HTR-8/SVneo (cell line): ENCODE measurements at regions not wholly inside any gene's neighbourhood (a gene's known extent, or its start where the extent isn't known, plus 50 kb on each side); places are given as distances from the start of the nearest gene placed in this dataset.

ENCODE experiments used
- DNase-seq: peaks from one replicate; pipeline ENCODE4 v3.0.0; 2011; ENCODE audit warnings: low spot score, mixed read lengths; ENCODE audit not compliant: insufficient read length
- FAIRE-seq: peaks from 2 replicates; lab custom pipeline; 2011; peaks lifted over from hg19 to GRCh38; lab: Jason Lieb, UNC

DNA sequence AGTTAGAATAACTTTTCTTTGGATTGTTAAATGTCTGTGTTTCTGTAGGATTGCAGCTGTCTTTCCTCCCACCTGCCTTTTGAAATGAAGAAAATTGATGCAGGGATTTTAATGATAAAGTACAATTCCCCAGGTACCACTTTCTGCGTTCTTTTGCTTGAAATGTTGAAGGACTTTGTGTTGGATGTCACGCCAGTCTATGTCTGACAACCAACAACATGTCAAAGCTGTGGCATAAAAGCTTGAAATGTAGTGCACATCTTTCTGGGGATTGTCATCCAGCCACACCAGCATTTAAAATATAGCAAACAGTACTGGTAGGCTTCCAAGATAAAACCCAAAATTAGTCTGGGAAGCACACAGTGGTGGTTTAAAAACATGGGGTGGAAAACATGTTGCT is 381.4 kb downstream of the TMEM161B start:
- DNase-seq (no peak), FAIRE-seq (no peak)

DNA sequence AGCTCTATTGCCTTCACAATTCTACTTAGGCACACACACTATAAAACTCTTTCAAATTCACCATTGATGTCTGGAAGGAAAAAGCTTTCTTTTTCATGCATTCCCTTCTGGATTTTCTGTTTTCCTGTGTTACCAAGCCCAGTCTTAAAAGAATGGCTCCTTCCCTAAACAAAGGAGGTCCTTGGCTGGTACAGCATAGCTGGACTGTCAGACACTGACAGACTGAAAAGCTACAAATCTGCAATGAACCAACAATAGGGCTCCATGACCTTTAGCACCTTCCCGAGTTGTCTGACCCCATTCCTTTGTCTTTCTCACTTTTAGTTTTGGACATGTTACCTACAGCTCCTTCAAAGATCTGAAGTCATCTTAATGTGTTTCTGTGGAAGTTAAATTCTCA is 382.5 kb downstream of the TMEM161B start:
- DNase-seq = no peak
- FAIRE-seq = no peak

DNA sequence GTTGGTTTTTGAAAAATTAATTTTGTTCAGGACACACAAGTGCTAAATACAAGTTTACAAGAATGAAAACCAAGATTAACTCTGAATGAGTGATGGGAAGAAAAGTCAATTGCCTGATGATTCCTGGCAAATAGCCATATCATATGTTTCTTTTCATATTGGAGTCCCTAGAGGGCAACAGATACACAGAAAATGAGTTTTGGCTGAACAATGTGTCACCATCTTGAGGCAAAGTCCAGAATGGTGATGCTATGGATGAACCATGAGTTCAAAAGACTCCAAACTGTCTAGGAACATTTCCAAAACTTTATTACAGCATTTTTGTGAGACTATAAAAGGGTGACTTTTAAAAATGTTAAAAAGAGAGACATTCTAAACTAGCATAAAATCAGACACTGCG is 382.9 kb downstream of the TMEM161B start:
- DNase-seq (no peak), FAIRE-seq (no peak)

DNA sequence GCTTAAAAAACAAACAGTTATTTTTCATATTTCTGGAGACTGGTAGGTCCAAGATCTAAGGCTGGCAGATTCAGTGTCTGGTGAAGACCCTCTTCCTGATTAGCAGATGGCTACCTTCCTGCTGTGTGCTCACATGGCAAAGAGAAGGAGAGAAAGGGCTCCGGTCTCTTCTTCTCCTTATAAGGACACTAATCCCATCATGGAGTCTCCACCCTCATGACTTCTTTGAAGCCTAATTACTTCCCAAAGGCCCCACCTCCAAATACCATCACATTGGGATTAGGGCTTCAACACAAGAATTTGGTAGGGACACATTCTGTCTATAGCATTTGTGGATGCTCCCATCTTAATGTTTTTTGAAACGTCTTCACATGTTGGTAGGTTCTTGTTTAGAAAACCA is 391.1 kb downstream of the TMEM161B start:
- FAIRE-seq = no peak
- no peak for DNase-seq

DNA sequence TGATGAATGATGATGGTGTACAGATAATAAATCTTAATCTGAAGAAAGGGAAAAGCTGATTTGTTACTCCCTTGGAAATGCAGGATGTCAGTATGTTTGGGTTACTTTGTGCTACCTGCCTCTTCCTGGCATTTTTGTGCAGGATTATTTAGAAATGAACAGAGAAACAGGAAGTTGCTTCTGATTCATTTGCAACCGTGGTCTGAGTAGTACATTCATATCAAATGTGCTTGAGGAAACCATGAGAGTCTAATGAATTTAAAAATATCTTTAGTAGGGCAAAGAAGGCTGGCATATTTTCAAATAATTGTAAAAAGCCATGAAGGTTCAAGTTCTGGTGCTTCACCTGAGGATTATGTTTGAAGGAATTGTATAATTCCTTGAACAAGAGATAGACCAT is 391.6 kb downstream of the TMEM161B start:
- FAIRE-seq = no peak
- DNase-seq = no peak

DNA sequence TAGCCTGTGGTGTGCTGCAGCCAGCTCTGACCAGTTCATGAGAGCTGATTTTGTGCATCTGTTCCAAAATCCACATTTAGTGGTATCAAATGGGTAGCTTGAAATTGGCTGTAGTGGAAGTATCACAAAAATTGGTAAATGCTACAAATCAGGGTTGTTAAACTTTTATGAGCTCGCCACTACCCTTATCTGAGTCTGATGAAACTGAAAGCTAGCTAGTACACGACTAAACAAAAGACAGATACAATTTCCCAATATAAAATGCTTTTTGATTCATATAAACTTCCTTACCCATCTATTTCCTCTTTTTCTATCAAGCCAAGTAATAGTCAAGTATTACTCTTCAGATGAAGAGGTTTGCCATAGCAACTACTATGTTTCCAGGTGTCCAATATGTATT is 392.0 kb downstream of the TMEM161B start:
- DNase-seq = no peak
- no peak for FAIRE-seq

DNA sequence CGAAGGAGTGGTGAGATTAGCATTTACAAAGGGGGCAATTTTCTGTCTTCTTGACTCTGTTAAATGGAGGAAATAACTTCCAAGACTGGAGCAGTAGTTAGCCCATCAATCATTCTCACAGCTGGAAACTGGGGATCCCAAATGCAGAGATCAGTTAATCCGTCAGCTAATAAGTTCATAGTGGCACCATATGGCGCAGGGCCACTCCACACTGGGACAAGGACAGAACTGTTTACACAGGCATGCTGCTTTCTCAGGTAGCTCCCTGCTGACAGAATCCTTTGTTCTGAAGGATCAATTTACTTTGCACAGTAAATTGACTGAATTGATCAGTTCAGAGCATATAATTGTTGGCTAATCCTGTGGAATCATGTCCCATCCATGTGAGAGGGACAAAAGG is 395.7 kb downstream of the TMEM161B start:
- no peak for DNase-seq
- no peak for FAIRE-seq

DNA sequence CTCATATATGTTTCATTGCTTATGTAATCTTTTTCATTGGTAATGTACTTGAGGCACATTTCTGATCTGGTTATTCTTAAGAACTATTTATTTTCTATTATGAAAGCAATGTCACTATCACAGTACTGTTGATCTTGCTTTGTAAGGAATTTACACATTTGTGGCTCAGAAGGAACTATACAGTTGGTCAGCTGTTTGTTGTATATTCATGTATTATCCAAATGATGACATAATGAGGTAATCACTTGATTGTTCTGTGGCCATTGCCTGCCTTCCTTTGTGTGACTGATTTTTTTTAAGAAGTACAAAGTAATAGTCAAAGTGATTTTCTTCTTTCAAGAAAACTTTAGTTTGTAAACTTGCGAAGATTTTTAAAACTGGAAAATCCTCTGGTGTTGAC is 399.9 kb downstream of the TMEM161B start:
- FAIRE-seq = no peak
- DNase-seq = no peak

DNA sequence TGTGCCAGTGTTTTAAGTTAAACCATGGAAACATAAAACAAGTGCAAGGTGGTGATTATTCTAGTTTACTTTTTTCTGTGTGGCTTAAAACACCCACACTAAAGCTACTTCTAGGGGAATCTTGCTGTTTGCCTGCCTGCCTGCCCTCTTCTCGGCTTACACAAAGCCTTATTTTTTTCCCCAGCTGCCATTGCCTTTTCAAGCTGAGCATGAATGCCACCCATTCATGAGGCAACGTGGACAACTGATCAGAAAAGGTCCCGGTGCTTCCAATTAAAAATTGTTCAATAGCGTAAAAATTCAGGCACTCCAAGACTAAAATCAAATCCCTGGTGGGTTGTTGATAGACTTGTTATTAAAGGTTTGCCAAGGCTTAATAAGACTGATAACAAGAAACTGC is 401.4 kb downstream of the TMEM161B start:
- no peak for DNase-seq
- FAIRE-seq = no peak

DNA sequence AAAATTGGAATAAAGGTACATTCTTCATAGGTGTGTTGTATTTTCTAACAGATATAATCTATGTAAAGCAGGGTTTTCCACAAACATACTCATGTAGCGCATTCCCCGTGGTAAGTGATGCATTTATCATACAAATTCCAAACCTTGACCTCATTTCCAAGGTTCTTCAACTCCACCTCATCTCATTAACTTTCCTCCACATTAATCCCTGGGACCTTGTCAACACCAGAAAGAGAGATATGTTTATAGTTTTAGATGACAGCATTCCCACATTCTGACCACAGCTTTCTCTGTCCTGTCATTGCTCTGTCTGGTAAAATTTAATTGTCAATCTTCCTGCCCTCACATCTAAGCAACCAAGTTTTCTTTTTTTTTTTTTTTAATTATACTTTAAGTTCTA is 415.1 kb downstream of the TMEM161B start:
- FAIRE-seq (no peak), DNase-seq (no peak)

DNA sequence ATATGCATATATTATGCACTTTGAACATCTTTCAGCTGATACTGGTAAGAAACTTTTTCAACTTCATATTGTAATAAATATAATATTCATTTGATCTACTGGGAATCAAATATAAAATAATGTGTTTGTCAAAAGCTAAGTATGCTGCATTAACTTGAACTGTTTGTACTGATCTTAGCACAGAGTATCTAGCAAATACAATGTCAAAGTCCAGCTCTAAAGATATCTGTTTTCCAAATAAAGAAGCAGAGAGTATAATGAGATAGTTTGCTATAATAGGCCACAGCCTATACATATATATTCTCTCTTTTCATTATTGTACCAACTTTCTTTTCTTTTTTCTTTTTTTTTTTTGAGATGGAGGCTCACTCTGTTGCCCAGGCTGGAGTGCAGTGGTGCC is 417.0 kb downstream of the TMEM161B start:
- no peak for FAIRE-seq

DNA sequence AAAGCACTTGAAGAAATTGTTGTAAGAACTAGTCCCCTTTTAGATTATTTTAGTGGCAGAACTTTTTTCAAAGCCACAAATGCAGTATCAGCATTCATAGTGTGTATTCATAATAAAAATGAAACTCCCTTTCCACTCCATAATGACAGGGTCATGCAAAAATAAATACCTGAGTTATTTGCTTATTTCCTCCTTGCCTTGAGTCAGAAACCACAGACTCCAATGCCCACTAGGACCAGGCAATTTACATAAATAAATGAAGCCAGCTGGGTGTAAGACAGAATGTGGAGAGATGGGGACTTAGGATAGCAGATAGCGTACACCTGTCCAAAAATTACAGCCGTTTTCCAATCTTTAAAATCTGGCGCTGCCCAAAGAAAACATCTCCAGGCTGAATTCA is 417.8 kb downstream of the TMEM161B start:
- FAIRE-seq (no peak), DNase-seq (no peak)

More for the DNA sequence above, 417.0 kb downstream of the TMEM161B start:
- DNase-seq = no peak

DNA sequence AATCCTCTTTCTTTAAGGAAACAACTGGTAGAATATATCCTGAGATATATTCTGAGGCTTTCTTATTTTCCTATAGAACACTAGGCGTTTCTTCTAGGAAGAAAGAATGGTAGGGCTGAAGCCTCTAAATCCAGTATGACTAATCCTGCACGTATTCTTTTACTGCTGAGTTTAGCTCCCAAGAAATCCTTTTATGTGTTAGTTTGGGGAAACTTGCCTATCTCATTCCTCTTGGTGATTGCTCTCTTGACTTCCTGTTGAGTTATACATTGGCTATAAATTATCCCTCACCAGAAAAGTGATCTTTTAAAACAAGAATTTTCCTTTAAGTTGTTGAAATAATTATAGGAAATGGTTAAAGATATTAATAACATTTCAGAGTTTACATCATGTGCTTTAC is 422.9 kb downstream of the TMEM161B start:
- no peak for DNase-seq

DNA sequence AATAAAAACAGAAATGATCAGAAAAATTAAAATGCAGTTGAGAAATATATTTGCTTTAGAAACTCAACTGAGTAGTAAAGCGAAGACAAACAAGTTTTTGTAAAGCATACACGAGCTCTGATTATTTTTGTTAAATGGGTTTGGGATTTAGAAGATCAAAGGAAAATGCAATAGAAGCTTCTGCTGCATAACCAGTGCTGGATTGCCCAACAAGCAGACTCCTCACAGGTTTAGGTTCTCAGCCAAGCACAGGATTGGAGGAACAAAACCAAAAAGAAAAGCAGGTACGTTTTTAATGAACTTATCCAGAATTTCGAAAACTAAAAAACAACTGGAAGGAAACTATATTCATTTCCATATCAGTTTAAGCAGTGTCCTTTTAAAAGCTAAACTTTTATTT is 423.8 kb downstream of the TMEM161B start:
- FAIRE-seq (no peak), DNase-seq (no peak)

More for the DNA sequence above, 422.9 kb downstream of the TMEM161B start:
- FAIRE-seq = no peak

DNA sequence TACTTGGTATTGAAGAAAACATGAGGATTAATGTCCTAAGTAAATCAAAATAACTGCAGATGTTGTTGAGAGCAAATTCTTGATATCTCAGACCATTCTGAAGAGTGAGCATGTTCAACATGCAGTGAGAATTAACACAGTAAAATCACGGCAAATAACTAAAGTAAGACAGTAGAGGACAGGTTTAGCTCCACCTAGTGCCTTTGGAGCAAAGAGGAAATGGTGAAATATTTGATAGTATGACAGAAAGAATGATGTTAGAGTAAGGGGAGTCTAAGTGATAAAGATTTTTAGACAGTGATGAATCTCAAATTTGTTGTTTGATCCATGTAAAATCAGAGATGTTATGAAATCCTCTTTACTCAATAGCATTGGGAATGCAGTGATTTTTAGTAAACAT is 424.2 kb downstream of the TMEM161B start:
- DNase-seq (no peak), FAIRE-seq (no peak)

DNA sequence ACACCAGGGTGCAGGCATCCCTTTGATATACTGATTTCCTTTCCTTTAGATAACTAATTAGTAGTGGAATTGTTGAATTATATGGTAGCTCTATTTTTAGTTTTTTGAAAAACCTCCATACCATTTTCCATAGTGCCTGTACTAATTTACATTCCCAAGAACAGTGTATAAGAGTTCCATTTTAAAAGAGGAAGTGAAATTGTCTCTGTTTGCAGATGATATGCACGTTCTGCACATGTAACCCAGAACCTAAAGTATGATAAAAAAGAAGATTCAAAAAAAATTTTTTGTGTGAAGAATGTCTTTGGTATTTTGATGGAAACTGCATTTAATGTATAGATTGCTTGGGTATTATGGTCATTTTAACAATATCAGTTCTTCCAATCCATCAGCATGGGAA is 424.0 kb upstream of the CCNH start:
- DNase-seq = no peak
- no peak for FAIRE-seq

DNA sequence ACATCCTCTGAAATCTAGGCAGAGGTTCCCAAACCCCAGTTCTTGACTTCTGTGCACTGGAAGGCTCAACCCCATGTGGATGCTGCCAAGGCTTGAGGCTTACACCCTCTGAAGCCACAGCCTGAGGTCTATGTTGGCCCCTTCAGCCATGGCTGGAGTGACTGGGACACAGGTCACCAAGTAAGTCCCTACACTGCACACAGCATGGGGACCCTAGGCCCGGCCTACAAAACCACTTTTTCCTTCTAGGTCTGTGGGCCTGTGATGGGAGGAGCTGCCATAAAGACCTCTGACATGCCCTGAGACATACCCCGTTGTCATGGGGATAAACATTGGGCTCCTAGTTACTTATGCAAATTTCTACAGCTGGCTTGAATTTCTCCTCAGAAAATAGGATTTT is 418.8 kb upstream of the CCNH start:
- DNase-seq (no peak), FAIRE-seq (no peak)

DNA sequence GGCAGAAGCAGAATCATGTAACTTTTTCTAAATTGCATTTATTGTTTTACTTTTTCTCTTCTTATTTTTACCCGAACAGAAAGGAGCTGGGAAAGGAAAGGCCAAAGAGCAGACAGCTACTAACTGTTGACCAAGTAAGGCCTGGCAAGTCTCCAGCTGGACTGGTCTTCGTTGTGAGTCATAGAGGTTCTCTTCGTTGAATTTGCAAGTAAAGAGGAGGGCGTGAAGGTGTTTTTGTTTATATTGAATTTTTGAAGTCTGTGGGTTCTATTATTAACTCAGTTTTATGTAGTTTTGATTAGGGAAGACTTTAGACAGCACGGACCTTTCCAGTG is 416.5 kb upstream of the CCNH start:
- FAIRE-seq (no peak), DNase-seq (no peak)

DNA sequence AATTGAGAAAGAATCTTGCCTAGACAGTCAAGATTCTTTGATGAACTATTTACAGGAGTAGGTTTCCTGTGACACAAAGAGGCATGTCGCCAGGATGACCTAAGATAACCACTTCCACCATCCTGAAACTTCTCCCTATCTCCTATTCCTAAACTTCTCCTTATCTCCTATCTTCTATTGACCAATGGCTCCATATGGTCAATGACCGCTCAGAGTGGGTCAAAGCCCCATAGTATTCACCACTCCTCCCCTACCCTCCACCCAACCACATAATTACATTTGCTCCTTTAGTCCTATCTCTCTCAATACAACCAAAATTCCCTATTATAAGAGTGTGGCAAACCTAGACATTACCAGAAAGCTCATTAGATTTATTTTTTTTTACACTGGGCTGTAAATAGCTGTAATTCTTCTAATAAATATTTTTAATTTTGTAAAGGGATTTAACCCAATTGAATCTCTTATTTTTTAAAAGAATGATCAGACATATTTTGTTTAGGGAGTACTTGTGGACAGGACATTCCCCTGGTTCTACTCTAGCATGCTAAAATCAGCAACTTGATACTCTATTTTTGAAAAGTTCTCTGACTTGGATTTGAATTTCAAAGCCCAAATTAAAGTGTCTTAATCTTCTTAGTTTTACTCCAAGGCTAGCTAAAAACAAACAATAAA is 416.0 kb upstream of the CCNH start:
- DNase-seq (no peak), FAIRE-seq (no peak)

DNA sequence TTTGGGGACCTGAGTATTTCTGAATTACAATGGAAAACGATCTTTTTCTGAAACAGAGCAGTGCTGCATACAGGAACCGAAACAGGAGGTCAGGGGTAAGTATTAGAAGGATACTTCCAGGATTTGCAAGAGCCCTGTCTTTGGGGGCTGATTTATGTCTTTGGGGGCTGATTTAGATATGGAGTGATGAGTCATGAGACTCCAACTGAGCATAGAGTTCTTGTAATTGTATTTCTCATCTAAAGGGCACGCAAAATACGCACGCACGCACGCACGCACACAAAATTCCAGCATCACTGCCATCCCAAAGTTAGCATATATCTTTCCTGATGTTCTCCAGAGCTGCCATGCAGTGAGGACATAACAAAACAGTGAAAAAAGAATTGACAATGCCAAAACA is 414.8 kb upstream of the CCNH start:
- FAIRE-seq = no peak
- DNase-seq = no peak

DNA sequence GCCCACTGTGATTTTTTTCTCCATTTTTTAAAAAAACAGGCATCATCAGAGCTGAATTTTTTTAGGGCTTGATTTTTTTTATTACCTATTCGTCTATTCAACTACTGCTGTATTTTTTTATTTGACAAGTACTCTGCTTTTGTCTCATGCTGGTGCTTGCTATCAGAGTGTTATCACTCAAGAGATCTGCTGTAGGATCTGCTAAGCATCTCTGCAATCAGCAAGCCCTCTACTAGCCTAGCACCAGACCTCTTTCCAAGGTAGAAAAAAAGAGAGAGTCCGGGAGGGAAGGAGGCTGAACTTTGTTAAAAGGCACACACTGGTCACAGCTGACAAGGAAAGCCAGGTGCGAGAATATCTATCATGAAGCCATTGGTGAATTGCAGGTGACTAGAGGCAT is 413.8 kb upstream of the CCNH start:
- no peak for DNase-seq
- no peak for FAIRE-seq

DNA sequence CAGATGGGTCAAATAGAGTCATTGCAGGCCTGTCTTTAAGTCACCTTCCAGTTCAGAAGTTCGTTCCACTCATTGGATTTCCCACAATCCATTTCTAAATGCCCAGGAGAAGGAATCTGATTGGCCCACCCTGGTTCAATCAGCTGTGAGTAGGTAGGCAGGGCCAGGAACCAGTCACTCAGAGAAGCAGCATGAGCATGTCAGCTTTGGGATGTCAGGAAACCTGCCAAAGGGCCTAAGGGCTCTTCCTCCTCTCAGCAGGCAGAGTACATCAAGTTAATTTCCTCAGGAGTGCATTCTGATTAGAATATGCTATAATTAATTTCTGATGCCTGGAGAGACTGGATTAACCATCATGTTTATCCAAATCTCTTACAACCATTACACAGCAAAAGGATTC is 412.9 kb upstream of the CCNH start:
- no peak for DNase-seq
- FAIRE-seq = no peak

DNA sequence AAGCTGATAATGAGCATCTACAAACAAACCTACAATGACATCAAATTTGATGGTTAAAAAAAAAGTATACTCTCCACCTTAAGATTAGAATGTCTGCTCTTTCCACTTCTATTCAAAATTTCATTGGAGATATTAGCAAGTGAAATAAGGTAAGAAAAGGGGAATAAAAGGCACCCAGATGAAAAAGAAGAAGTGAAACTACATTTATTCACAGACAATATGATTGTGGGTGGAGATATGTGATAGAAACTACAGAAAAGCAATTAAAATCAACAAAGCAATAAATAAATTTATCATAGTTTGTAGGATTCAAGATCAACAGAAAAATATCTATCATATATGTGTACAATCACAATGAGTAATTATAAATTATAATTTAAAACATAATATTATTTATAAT is 395.1 kb upstream of the CCNH start:
- no peak for DNase-seq
- no peak for FAIRE-seq
